IMR-90 (cell line): ENCODE measurements at regions not wholly inside any gene's neighbourhood (a gene's known extent, or its start where the extent isn't known, plus 50 kb on each side); places are given as distances from the start of the nearest gene placed in this dataset.

ENCODE experiments used
- ATAC-seq: fragments of 200-7000 bp; cut with Tn5 transposase; 2 replicates; pipeline ENCODE4 v1.9.1; 2020; ENCODE audit warnings: low read depth, mild to moderate bottlenecking, moderate library complexity
- BruUV-seq: library from RNA; stranded (reverse); fragments of 400-500 nt; replicated peaks from 2 replicates; lab custom pipeline; 2021; lab: Mats Ljungman, UMichigan
- CTCF ChIA-PET: fragments of 300-600 bp; formaldehyde crosslinking; extraction: SDS; loops from one replicate; lab custom pipeline; 2021; ENCODE audit warnings: antibody characterized with exemption; lab: Yijun Ruan, JAX
- POLR2A ChIA-PET: fragments of 300-600 bp; sonication (Branson Sonifier 250); formaldehyde crosslinking; loops from one replicate; lab custom pipeline; 2022; ENCODE audit warnings: antibody characterized with exemption; ENCODE audit not compliant: unreplicated experiment; lab: Charles Lee
- DNase-seq: peaks from one replicate; pipeline ENCODE4 v3.0.0; 2013
- H2AFZ ChIP-seq: replicated peaks from 2 replicates; pipeline ENCODE3; 2013; ENCODE audit warnings: low read length, mild to moderate bottlenecking; ENCODE audit not compliant: poor library complexity
- H2AK5ac ChIP-seq: 2 replicates; pipeline ENCODE4 v1.6.1; 2013; ENCODE audit warnings: low read depth, low read length, inconsistent platforms
- H2AK9ac ChIP-seq: replicated peaks from 2 replicates; pipeline ENCODE3; 2013; ENCODE audit warnings: mild to moderate bottlenecking, low read depth, low read length, moderate library complexity; ENCODE audit not compliant: poor library complexity
- H2BK120ac ChIP-seq: 2 replicates; pipeline ENCODE4 v1.6.1; 2013; ENCODE audit warnings: low read depth, low read length, inconsistent platforms
- H2BK15ac ChIP-seq: 3 replicates; pipeline ENCODE4 v1.6.1; 2013; ENCODE audit warnings: low read depth, low read length, inconsistent platforms
- H2BK20ac ChIP-seq: 2 replicates; pipeline ENCODE4 v1.6.1; 2013; ENCODE audit warnings: low read depth, mild to moderate bottlenecking, inconsistent platforms, low read length, moderate library complexity
- H2BK5ac ChIP-seq: 2 replicates; pipeline ENCODE4 v1.6.1; 2013; ENCODE audit warnings: mild to moderate bottlenecking, low read depth, low read length, inconsistent platforms; ENCODE audit not compliant: poor library complexity, severe bottlenecking
- H3K14ac ChIP-seq: replicated peaks from 2 replicates; pipeline ENCODE4 v1.6.1; 2013; ENCODE audit warnings: low read depth, low read length, inconsistent platforms
- H3K18ac ChIP-seq: 2 replicates; pipeline ENCODE4 v1.6.1; 2013; ENCODE audit warnings: low read depth, low read length, control low read depth
- H3K23ac ChIP-seq: 2 replicates; pipeline ENCODE4 v1.6.1; 2013; ENCODE audit warnings: low read depth, low read length, inconsistent platforms
- H3K27ac ChIP-seq: 2 replicates; pipeline ENCODE4 v1.5.1; 2013; ENCODE audit warnings: mild to moderate bottlenecking, control low read depth, low read length; ENCODE audit not compliant: insufficient read depth
- H3K27me3 ChIP-seq: 2 replicates; pipeline ENCODE4 v1.6.1; 2013; ENCODE audit warnings: low read length; ENCODE audit not compliant: control insufficient read depth, insufficient read depth
- H3K36me3 ChIP-seq: 2 replicates; pipeline ENCODE4 v1.6.1; 2013; ENCODE audit warnings: low read length, mixed read lengths; ENCODE audit not compliant: control insufficient read depth, insufficient read depth
- H3K4ac ChIP-seq: 2 replicates; pipeline ENCODE4 v1.6.1; 2013; ENCODE audit warnings: low read depth, low read length, inconsistent platforms
- H3K4me1 ChIP-seq: 2 replicates; pipeline ENCODE4 v1.6.1; 2013; ENCODE audit warnings: low read length, mixed read lengths; ENCODE audit not compliant: control insufficient read depth, insufficient read depth
- H3K4me2 ChIP-seq: 2 replicates; pipeline ENCODE4 v1.6.1; 2013; ENCODE audit warnings: low read depth, mild to moderate bottlenecking, control low read depth, low read length, moderate library complexity
- H3K4me3 ChIP-seq: 2 replicates; pipeline ENCODE4 v1.5.1; 2013; ENCODE audit warnings: low read depth, mild to moderate bottlenecking, control low read depth, low read length, moderate library complexity; ENCODE audit not compliant: insufficient read depth
- H3K56ac ChIP-seq: 2 replicates; pipeline ENCODE4 v1.6.1; 2013; ENCODE audit warnings: low read length, inconsistent platforms; ENCODE audit not compliant: insufficient read depth; ENCODE audit errors: extremely low read depth
- H3K79me1 ChIP-seq, 2 experiments: 2 replicates each; pipeline ENCODE4 v1.6.1; 2013; ENCODE audit warnings: low read length in 2 of 2, inconsistent platforms in 1 of 2, low read depth in 1 of 2
- H3K9ac ChIP-seq: 2 replicates; pipeline ENCODE4 v1.6.1; 2013; ENCODE audit warnings: low read depth, low read length, control low read depth
- H3K9me1 ChIP-seq: 2 replicates; pipeline ENCODE4 v1.6.1; 2013; ENCODE audit warnings: low read length, inconsistent platforms; ENCODE audit not compliant: insufficient read depth
- H3K9me3 ChIP-seq: 2 replicates; pipeline ENCODE4 v1.6.1; 2013; ENCODE audit warnings: low read length; ENCODE audit not compliant: control insufficient read depth, insufficient read depth
- H4K20me1 ChIP-seq: 2 replicates; pipeline ENCODE4 v1.6.1; 2013; ENCODE audit warnings: low read length, inconsistent platforms; ENCODE audit not compliant: insufficient read depth
- H4K5ac ChIP-seq: 2 replicates; pipeline ENCODE4 v1.6.1; 2013; ENCODE audit warnings: mild to moderate bottlenecking, low read depth, low read length, control low read depth
- H4K8ac ChIP-seq, 2 experiments: 2 replicates each; pipeline ENCODE4 v1.6.1; 2013; ENCODE audit warnings: low read depth in 2 of 2, low read length in 2 of 2, control low read depth in 1 of 2, inconsistent platforms in 1 of 2
- H4K91ac ChIP-seq: 2 replicates; pipeline ENCODE4 v1.6.1; 2013; ENCODE audit warnings: low read depth, low read length, inconsistent platforms; ENCODE audit not compliant: insufficient read depth
- BHLHE40 ChIP-seq: fragments of 150-350 bp; IDR thresholded peaks from 2 replicates; pipeline ENCODE4 v1.6.1; 2016; ENCODE audit warnings: mild to moderate bottlenecking, low read depth, low read length
- CEBPB ChIP-seq: IDR thresholded peaks from 2 replicates; pipeline ENCODE4 v1.6.1; 2012; ENCODE audit warnings: low read depth, low read length, improper control_type of control experiment
- CHD1 ChIP-seq: IDR thresholded peaks from 2 replicates; pipeline ENCODE4 v1.6.1; 2012; ENCODE audit warnings: low read depth, low read length, improper control_type of control experiment
- CTCF ChIP-seq: conservative IDR thresholded peaks from 2 replicates; pipeline ENCODE4 v1.5.1; 2012; ENCODE audit warnings: mild to moderate bottlenecking, low read depth, low read length, improper control_type of control experiment
- FOS ChIP-seq: fragments of 150-350 bp; IDR thresholded peaks from 2 replicates; pipeline ENCODE4 v1.6.1; 2016; ENCODE audit warnings: low read depth, low read length
- MAFK ChIP-seq: IDR thresholded peaks from 2 replicates; pipeline ENCODE4 v1.6.1; 2012; ENCODE audit warnings: low read depth, low read length, improper control_type of control experiment
- MAZ ChIP-seq: IDR thresholded peaks from 2 replicates; pipeline ENCODE4 v1.6.1; 2012; ENCODE audit warnings: low read depth, mild to moderate bottlenecking, low read length, improper control_type of control experiment, moderate library complexity, borderline replicate concordance
- MXI1 ChIP-seq: IDR thresholded peaks from 2 replicates; pipeline ENCODE4 v1.6.1; 2012; ENCODE audit warnings: low read depth, mild to moderate bottlenecking, low read length, moderate library complexity, borderline replicate concordance
- NFE2L2 ChIP-seq: fragments of 150-350 bp; IDR thresholded peaks from 2 replicates; pipeline ENCODE4 v1.6.1; 2016; ENCODE audit warnings: low read depth, mild to moderate bottlenecking, low read length
- POLR2A ChIP-seq: IDR thresholded peaks from 2 replicates; pipeline ENCODE4 v1.6.1; 2012; ENCODE audit warnings: mild to moderate bottlenecking, low read depth, low read length
- RAD21 ChIP-seq: IDR thresholded peaks from 2 replicates; pipeline ENCODE4 v1.6.1; 2012; ENCODE audit warnings: low read length, improper control_type of control experiment
- RCOR1 ChIP-seq: IDR thresholded peaks from 2 replicates; pipeline ENCODE4 v1.6.1; 2012; ENCODE audit warnings: mild to moderate bottlenecking, low read length, improper control_type of control experiment; ENCODE audit not compliant: insufficient replicate concordance
- RFX5 ChIP-seq: IDR thresholded peaks from 2 replicates; pipeline ENCODE4 v1.8.0; 2012; ENCODE audit warnings: low read depth, mild to moderate bottlenecking, low read length, moderate library complexity
- SMC3 ChIP-seq: fragments of 150-350 bp; IDR thresholded peaks from 2 replicates; pipeline ENCODE4 v1.6.1; 2016; ENCODE audit warnings: low read depth, mild to moderate bottlenecking, antibody characterized with exemption, low read length, moderate library complexity
- WGBS, 2 experiments: methylation state at CpG; one replicate each; pipeline versions ENCODE4 v1.1.5 to v1.1.7; 2013; ENCODE audit warnings: missing lambda C conversion rate in 2 of 2; ENCODE audit not compliant: insufficient read length in 1 of 2; ENCODE audit errors: extremely low coverage in 2 of 2; 5-methylcytosine and 5-hydroxymethylcytosine counted together
- dilution Hi-C: fragments of 300-500 bp; cut with HindIII; formaldehyde crosslinking; loops from one replicate; pipeline ENCODE4 v1.14.3; 2018; ENCODE audit warnings: low sequenced_read_pairs; ENCODE audit not compliant: unreplicated experiment
- in situ Hi-C: fragments of 300-500 bp; cut with MboI; formaldehyde crosslinking; loops from 3 replicates; pipeline ENCODE4 v1.14.3; 2019; ENCODE audit warnings: low sequenced_read_pairs, inconsistent platforms, mixed read lengths
- intact Hi-C: fragments of 100-400 bp; cut with micrococcal nuclease; formaldehyde crosslinking; loops from 2 replicates; pipeline ENCODE4 v1.10.0; 2022
- TF ChIP-seq, protein P1 (sequence below): fragments of 150-350 bp; IDR thresholded peaks from 2 replicates; pipeline ENCODE4 v1.6.1; 2016; ENCODE audit warnings: low read depth, mild to moderate bottlenecking, low read length, moderate library complexity, borderline replicate concordance
- TF ChIP-seq, protein P2 (sequence below): fragments of 150-350 bp; IDR thresholded peaks from 2 replicates; pipeline ENCODE4 v1.6.1; 2017; ENCODE audit warnings: mild to moderate bottlenecking, antibody characterized with exemption, low read length, low read depth

DNA sequence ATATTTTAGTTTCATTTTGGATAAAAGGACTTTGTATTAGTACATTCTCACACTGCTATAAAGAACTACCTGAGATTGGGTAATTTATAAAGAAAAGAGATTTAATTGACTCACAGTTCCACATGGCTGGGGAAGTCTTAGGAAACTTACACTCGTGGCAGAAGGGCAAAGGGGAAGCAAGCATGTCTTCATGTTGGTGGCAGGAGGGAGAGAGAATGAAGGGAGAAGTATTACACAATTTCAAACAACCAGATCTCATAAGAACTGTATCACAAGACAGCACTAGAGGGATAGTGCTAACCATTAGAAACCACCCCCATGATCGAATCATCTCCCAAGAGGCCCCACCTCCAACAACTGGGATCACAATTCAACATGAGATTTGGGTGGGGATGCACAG lies 142.9 kb downstream of the USP31 start:
- POLR2A ChIA-PET: no interaction called here

More for the DNA sequence above, 142.9 kb downstream of the USP31 start:
- intact Hi-C loops (no loop called here), in situ Hi-C loops (no loop called here), dilution Hi-C loops (no loop called here)
- Histone ChIP-seq H3K4me2 (no peak overlapping the region), H2BK5ac (no peak overlapping the region), H3K9me1 (no peaks in the 10 kb centered on the region), H2AK5ac (no peak overlapping the region), H2AFZ (no peak overlapping the region), H2BK120ac (no peak overlapping the region), H3K27ac (no peak overlapping the region), H4K91ac (no peak overlapping the region), H2BK15ac (no peak overlapping the region), H3K79me1 (no peaks in the 10 kb centered on the region), H3K9ac (no peak overlapping the region), H3K56ac (no peak overlapping the region), H3K27me3 (no peaks in the 10 kb centered on the region), H3K9me3 (no peaks in the 10 kb centered on the region), H3K23ac (no peak overlapping the region), H2AK9ac (no peak overlapping the region), H3K18ac (no peak overlapping the region), H3K4me3 (no peak overlapping the region), H2BK20ac (no peak overlapping the region), H4K20me1 (no peaks in the 10 kb centered on the region), H4K8ac (no peak overlapping the region), H3K4me1 (no peaks in the 10 kb centered on the region), H3K14ac (no peak overlapping the region), H3K36me3 (no peaks in the 10 kb centered on the region), H4K5ac (no peak overlapping the region), H3K4ac (no peak overlapping the region)
- ATAC-seq: no peak
- DNase-seq: no peak
- WGBS, 2 experiments: no CpG with 5 or more reads among the region's 2 CpGs
- TF ChIP-seq MAZ (no peak), NFE2L2 (no peak), FOS (no peak), CEBPB (no peak), RFX5 (no peak), MXI1 (no peak), CHD1 (no peak), RAD21 (no peak), POLR2A (no peak), RCOR1 (no peak), CTCF (no peak), BHLHE40 (no peak), SMC3 (no peak), MAFK (no peak)
- TF ChIP-seq, protein P1, sequence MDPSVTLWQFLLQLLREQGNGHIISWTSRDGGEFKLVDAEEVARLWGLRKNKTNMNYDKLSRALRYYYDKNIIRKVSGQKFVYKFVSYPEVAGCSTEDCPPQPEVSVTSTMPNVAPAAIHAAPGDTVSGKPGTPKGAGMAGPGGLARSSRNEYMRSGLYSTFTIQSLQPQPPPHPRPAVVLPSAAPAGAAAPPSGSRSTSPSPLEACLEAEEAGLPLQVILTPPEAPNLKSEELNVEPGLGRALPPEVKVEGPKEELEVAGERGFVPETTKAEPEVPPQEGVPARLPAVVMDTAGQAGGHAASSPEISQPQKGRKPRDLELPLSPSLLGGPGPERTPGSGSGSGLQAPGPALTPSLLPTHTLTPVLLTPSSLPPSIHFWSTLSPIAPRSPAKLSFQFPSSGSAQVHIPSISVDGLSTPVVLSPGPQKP: no peak
- TF ChIP-seq, protein P2, sequence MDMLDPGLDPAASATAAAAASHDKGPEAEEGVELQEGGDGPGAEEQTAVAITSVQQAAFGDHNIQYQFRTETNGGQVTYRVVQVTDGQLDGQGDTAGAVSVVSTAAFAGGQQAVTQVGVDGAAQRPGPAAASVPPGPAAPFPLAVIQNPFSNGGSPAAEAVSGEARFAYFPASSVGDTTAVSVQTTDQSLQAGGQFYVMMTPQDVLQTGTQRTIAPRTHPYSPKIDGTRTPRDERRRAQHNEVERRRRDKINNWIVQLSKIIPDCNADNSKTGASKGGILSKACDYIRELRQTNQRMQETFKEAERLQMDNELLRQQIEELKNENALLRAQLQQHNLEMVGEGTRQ: no peak
- CTCF ChIA-PET: no interaction called here
- no TSS peak for BruUV-seq
